ENCODE measurements at regions not wholly inside any gene's neighbourhood (a gene's known extent, or its start where the extent isn't known, plus 50 kb on each side); places are given as distances from the start of the nearest gene placed in this dataset.

DNA sequence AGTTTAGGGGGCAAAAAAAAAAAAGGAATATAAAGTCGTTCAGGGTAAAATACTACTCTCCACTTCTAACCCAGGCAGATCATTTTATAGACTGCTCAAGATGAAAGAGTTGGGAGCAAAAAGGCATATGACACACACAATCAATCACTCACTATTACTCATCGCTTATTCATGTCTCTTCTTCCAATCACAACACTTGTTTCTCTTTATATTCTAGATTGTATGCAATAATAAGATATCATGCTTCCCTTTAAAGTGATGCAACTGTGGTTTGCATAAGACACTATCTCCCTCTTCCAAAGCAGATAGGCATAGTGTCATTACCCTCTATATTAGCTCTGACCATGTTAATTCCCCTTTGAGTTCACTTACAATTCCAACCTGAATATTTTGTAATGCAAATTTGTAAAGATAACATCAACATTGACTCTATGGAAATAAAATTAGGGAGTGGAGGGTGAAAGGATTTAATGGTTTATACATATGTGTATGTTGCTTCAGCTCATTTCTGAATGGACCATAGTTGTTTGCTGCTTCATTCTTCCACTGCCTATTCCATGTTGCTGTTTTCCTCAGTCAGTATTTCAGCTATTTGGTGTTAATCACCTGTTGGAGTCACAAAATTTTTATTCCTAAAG lies 154.9 kb upstream of the EPHA5 start:
- ATAC-seq (ENCODE audit: insufficient read depth, low FRiP score) (no peak), DNase-seq (no peak)
- H3K4me1 ChIP-seq (ENCODE audit: control insufficient read depth in 5 of 5, insufficient read depth in 5 of 5, low read length in 5 of 5) = no peaks in the 10 kb centered on the region
- TF ChIP-seq, protein P1, sequence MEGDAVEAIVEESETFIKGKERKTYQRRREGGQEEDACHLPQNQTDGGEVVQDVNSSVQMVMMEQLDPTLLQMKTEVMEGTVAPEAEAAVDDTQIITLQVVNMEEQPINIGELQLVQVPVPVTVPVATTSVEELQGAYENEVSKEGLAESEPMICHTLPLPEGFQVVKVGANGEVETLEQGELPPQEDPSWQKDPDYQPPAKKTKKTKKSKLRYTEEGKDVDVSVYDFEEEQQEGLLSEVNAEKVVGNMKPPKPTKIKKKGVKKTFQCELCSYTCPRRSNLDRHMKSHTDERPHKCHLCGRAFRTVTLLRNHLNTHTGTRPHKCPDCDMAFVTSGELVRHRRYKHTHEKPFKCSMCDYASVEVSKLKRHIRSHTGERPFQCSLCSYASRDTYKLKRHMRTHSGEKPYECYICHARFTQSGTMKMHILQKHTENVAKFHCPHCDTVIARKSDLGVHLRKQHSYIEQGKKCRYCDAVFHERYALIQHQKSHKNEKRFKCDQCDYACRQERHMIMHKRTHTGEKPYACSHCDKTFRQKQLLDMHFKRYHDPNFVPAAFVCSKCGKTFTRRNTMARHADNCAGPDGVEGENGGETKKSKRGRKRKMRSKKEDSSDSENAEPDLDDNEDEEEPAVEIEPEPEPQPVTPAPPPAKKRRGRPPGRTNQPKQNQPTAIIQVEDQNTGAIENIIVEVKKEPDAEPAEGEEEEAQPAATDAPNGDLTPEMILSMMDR (IDR thresholded peaks at IDR 0.05; ENCODE audit: control extremely low read depth, extremely low read depth) = no peak
- H3K9me3 ChIP-seq (ENCODE audit: control insufficient read depth in 4 of 4, insufficient read depth in 3 of 4, low read length in 3 of 4) = no peaks in the 10 kb centered on the region
- no peaks in the 10 kb centered on the region for H3K36me3 ChIP-seq (ENCODE audit: control insufficient read depth in 4 of 4, insufficient read depth in 4 of 4, low read length in 4 of 4)
- no peak overlapping the region for H3K9ac ChIP-seq (ENCODE audit: insufficient read depth in 1 of 2, low read length in 2 of 2)
- no peak overlapping the region for H3K4me3 ChIP-seq
- WGBS, 2 donors = 77 to 81% methylated on average over 2 of the region's 2 CpGs
- H3K27me3 ChIP-seq (ENCODE audit: control insufficient read depth in 3 of 3, insufficient read depth in 3 of 3, low read length in 2 of 3) = no peaks in the 10 kb centered on the region
- no peak overlapping the region for H3K27ac ChIP-seq (ENCODE audit: low read depth in 1 of 2, low read length in 1 of 2)

DNA sequence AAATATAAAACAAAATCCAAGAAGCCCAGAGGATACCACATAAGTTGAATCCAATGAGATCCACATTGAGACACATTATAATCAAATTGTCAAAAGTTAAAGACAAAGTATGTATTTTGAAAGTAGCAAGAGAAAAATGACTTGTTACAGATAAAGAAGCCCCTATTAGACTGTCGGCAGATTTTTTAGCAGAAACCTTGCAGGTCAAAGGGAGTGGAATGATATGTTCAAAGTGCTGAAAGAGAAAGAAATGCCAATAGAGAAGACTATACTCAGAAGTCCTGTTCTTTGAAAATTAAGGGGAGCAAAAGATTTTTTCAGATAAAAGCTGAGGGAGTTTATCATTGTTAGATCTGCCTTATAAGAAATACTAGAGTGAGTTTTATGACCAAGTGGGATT lies 148.9 kb upstream of the EPHA5 start:
- TF ChIP-seq, protein P1 (IDR thresholded peaks at IDR 0.05; ENCODE audit: control extremely low read depth, extremely low read depth) = no peak
- Histone ChIP-seq H3K27ac (ENCODE audit: low read depth in 1 of 2, low read length in 1 of 2) (no peak overlapping the region), H3K27me3 (ENCODE audit: control insufficient read depth in 3 of 3, insufficient read depth in 3 of 3, low read length in 2 of 3) (no peaks in the 10 kb centered on the region), H3K9me3 (ENCODE audit: control insufficient read depth in 4 of 4, insufficient read depth in 3 of 4, low read length in 3 of 4) (peaks cover 0 to 3% (median 1%) of the 10 kb centered on the region in 4 donors), H3K36me3 (ENCODE audit: control insufficient read depth in 4 of 4, insufficient read depth in 4 of 4, low read length in 4 of 4) (no peaks in the 10 kb centered on the region), H3K9ac (ENCODE audit: insufficient read depth in 1 of 2, low read length in 2 of 2) (no peak overlapping the region), H3K4me1 (ENCODE audit: control insufficient read depth in 5 of 5, insufficient read depth in 5 of 5, low read length in 5 of 5) (no peaks in the 10 kb centered on the region), H3K4me3 (no peak overlapping the region)
- DNase-seq = no peak
- WGBS, 2 donors = 94 to 98% methylated on average over 1 of the region's 1 CpG
- ATAC-seq (ENCODE audit: insufficient read depth, low FRiP score) = no peak

DNA sequence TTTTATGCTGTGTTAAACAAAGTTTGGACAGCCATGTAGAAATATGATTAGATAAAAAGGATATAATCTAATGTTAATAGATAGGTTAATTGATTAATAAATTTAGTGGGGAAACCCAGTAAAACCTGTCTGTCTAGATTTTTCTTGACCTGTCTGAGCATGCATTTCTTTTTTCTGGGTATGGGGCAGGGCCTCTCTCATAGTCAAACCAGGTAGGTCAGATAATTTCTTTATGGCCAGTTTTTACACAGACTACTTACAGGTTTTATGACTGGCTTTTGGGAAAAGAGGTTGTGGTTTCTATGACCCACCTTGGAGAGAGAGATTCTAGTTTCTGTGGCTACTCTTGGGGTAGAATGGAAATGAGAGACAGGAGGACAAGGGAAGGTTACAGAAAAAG lies 135.6 kb upstream of the EPHA5 start:
- Histone ChIP-seq H3K4me3 (no peak overlapping the region), H3K9me3 (ENCODE audit: control insufficient read depth in 4 of 4, insufficient read depth in 3 of 4, low read length in 3 of 4) (no peaks in the 10 kb centered on the region), H3K4me1 (ENCODE audit: control insufficient read depth in 5 of 5, insufficient read depth in 5 of 5, low read length in 5 of 5) (no peaks in the 10 kb centered on the region), H3K9ac (ENCODE audit: insufficient read depth in 1 of 2, low read length in 2 of 2) (no peak overlapping the region), H3K27ac (ENCODE audit: low read depth in 1 of 2, low read length in 1 of 2) (no peak overlapping the region), H3K27me3 (ENCODE audit: control insufficient read depth in 3 of 3, insufficient read depth in 3 of 3, low read length in 2 of 3) (no peaks in the 10 kb centered on the region), H3K36me3 (ENCODE audit: control insufficient read depth in 4 of 4, insufficient read depth in 4 of 4, low read length in 4 of 4) (no peaks in the 10 kb centered on the region)
- DNase-seq = no peak
- TF ChIP-seq, protein P1 (IDR thresholded peaks at IDR 0.05; ENCODE audit: control extremely low read depth, extremely low read depth) = no peak
- ATAC-seq (ENCODE audit: insufficient read depth, low FRiP score) = no peak

DNA sequence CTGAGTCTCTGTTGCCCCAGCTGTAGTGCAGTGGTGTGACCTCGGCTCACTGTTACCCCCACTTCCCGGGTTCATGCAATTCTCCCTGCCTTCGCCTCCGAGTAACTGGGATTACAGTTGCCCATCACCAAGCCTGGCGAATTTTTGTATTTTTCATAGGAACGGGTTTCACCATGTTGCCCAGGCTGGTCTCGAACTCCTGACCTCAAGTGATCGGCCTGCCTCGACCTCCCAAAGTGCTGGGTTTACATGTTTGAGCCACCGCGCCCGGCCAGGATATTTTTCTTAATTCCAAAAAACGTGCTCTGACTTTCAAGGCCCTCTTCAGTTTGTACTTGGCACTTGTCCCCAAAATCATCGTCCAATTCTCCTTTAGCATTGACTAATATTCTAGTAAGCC lies 129.2 kb upstream of the EPHA5 start:
- WGBS, 2 donors = 84 to 88% methylated on average over 14 of the region's 14 CpGs
- DNase-seq (no peak), ATAC-seq (ENCODE audit: insufficient read depth, low FRiP score) (no peak)
- TF ChIP-seq, protein P1 (IDR thresholded peaks at IDR 0.05; ENCODE audit: control extremely low read depth, extremely low read depth) = no peak
- Histone ChIP-seq H3K4me1 (ENCODE audit: control insufficient read depth in 5 of 5, insufficient read depth in 5 of 5, low read length in 5 of 5) (no peaks in the 10 kb centered on the region), H3K27ac (ENCODE audit: low read depth in 1 of 2, low read length in 1 of 2) (no peak overlapping the region), H3K27me3 (ENCODE audit: control insufficient read depth in 3 of 3, insufficient read depth in 3 of 3, low read length in 2 of 3) (no peaks in the 10 kb centered on the region), H3K36me3 (ENCODE audit: control insufficient read depth in 4 of 4, insufficient read depth in 4 of 4, low read length in 4 of 4) (no peaks in the 10 kb centered on the region), H3K9ac (ENCODE audit: insufficient read depth in 1 of 2, low read length in 2 of 2) (no peak overlapping the region), H3K4me3 (no peak overlapping the region), H3K9me3 (ENCODE audit: control insufficient read depth in 4 of 4, insufficient read depth in 3 of 4, low read length in 3 of 4) (no peaks in the 10 kb centered on the region)

All from lung (tissue), 11 donors.